ENCODE measurements at regions not wholly inside any gene's neighbourhood (a gene's known extent, or its start where the extent isn't known, plus 50 kb on each side); places are given as distances from the start of the nearest gene placed in this dataset.

GRCh38 chr11:45337583-45338360, 51.6 kb upstream of the SYT13 start:
- no peak for DNase-seq
- intact Hi-C loops (cut with DNase I): no loop called here

DNA sequence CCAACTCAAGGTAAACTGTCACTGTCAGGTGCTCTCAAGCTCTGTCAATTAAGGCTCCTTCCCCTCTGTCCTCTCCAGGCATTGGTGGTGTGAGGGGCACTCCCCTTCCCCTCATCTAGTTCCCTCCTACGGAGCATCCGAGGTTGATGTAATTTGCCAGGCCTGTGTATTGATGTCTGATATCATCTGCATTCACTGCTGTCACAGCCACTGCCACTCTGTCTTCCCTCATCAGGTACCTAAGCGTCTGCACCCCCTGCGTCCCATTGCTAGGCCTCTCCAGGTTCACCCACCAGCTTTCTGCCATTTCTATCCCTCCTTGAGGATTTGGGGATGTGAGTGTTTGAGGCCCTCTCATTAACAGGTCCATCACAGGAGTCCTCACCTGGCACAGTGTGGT, 50.0 kb upstream of the SYT13 start:
- DNase-seq: no peak
- intact Hi-C loops (cut with DNase I): no loop called here

Measured in posterior cingulate gyrus (tissue), 11 donors.